HepG2 (cell line): ENCODE measurements at regions not wholly inside any gene's neighbourhood (a gene's known extent, or its start where the extent isn't known, plus 50 kb on each side); places are given as distances from the start of the nearest gene placed in this dataset.

Experiments used
- CTCF ChIP-seq: sonication (generic); formaldehyde crosslinking; IDR thresholded peaks from 2 replicates; pipeline ENCODE4 v1.5.0; 2020; ENCODE audit warnings: mild to moderate bottlenecking, missing genetic modification reagents, moderate library complexity
- FOXM1 ChIP-seq: sonication (generic); formaldehyde crosslinking; IDR thresholded peaks from 2 replicates; pipeline ENCODE4 v1.5.0; 2020; ENCODE audit warnings: missing genetic modification reagents
- HOXA9 ChIP-seq: sonication (generic); formaldehyde crosslinking; IDR thresholded peaks from 2 replicates; pipeline ENCODE4 v1.8.1; 2022; ENCODE audit warnings: missing genetic modification reagents, mild to moderate bottlenecking, moderate library complexity, borderline replicate concordance
- PLSCR1 ChIP-seq: sonication (generic); formaldehyde crosslinking; IDR thresholded peaks from 2 replicates; pipeline ENCODE4 v1.5.0; 2020; ENCODE audit warnings: missing genetic modification reagents, mild to moderate bottlenecking, borderline replicate concordance
- ZNF766 ChIP-seq: sonication (generic); formaldehyde crosslinking; IDR thresholded peaks from 2 replicates; pipeline ENCODE4 v1.5.0; 2020; ENCODE audit warnings: missing genetic modification reagents, borderline replicate concordance

- TF ChIP-seq CTCF (CRISPR knock-in tag), result no peak
- TF ChIP-seq PLSCR1 (CRISPR knock-in tag), result no peak
- TF ChIP-seq HOXA9 (CRISPR knock-in tag), result no peak
- TF ChIP-seq ZNF766 (CRISPR knock-in tag), result no peak
- TF ChIP-seq FOXM1 (CRISPR knock-in tag), result no peak
Observed at GRCh38 chr2:222809582-222809981, 51.3 kb upstream of the ACSL3 start.
